GM13976 (cell line): ENCODE measurements at regions not wholly inside any gene's neighbourhood (a gene's known extent, or its start where the extent isn't known, plus 50 kb on each side); places are given as distances from the start of the nearest gene placed in this dataset.
"Not testable (repeated sequence)": the region's sequence is repeated elsewhere in the genome, so short reads cannot be mapped to it uniquely, and the experiment has no call there.

Source experiments
- DNase-seq: peaks from one replicate; pipeline ENCODE4 v3.0.0; 2012; ENCODE audit warnings: low spot score
- in situ Hi-C: fragments of 300-500 bp; cut with MboI; formaldehyde crosslinking; loops from one replicate; pipeline ENCODE4 v1.12.0; 2022; ENCODE audit warnings: low sequenced_read_pairs, mixed read lengths, inconsistent platforms; ENCODE audit not compliant: unreplicated experiment
- TF ChIP-seq, protein P1 (sequence below): IDR thresholded peaks from 2 replicates; pipeline ENCODE4 v1.5.1; 2012; ENCODE audit warnings: borderline replicate concordance, mild to moderate bottlenecking; ENCODE audit not compliant: insufficient read depth; ENCODE audit errors: extremely low read depth, missing control alignments, control extremely low read depth

DNA sequence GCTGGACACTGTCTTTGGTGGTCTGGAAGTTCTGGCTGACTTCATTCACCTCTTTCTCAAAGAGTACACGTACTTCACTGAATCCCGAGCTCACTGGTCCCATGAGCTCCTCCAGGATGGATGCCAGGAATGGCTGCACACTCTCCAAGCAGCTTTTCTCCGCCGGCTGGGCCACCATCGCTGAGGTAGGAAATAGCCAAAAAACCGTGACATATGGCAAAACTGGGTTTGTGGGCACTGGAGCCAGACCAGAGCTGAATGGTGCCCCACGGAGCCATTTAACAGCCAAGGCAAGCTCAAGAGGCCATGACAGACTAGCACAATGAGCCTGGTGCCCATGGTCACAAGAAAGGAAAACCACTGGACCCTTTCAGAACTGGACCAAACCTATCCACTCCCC lies 64.0 kb upstream of the EDEM3 start:
- in situ Hi-C loops = loop anchor here (25.0 kb wide), 1 partner anchor 869 kb away; no protein-coding TSS in a partner anchor
- TF ChIP-seq, protein P1, sequence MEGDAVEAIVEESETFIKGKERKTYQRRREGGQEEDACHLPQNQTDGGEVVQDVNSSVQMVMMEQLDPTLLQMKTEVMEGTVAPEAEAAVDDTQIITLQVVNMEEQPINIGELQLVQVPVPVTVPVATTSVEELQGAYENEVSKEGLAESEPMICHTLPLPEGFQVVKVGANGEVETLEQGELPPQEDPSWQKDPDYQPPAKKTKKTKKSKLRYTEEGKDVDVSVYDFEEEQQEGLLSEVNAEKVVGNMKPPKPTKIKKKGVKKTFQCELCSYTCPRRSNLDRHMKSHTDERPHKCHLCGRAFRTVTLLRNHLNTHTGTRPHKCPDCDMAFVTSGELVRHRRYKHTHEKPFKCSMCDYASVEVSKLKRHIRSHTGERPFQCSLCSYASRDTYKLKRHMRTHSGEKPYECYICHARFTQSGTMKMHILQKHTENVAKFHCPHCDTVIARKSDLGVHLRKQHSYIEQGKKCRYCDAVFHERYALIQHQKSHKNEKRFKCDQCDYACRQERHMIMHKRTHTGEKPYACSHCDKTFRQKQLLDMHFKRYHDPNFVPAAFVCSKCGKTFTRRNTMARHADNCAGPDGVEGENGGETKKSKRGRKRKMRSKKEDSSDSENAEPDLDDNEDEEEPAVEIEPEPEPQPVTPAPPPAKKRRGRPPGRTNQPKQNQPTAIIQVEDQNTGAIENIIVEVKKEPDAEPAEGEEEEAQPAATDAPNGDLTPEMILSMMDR = no peak
- DNase-seq = no peak

DNA sequence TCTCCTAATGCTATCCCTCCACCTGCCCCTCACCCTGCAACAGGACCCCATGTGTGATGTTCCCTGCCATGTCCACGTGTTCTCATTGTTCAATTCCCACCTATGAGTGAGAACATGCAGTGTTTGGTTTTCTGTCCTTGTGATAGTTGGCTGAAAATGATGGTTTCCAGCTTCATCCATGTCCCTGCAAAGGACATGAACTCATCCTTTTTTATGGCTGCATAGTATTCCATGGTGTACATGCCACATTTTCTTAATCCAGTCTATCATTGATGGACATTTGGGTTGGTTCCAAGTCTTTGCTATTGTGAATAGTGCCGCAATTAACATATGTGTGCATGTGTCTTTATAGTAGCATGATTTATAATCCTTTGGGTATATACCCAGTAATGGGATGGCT lies 62.3 kb upstream of the EDEM3 start:
- in situ Hi-C loops = loop anchor here (25.0 kb wide), 1 partner anchor 870 kb away; no protein-coding TSS in a partner anchor

DNA sequence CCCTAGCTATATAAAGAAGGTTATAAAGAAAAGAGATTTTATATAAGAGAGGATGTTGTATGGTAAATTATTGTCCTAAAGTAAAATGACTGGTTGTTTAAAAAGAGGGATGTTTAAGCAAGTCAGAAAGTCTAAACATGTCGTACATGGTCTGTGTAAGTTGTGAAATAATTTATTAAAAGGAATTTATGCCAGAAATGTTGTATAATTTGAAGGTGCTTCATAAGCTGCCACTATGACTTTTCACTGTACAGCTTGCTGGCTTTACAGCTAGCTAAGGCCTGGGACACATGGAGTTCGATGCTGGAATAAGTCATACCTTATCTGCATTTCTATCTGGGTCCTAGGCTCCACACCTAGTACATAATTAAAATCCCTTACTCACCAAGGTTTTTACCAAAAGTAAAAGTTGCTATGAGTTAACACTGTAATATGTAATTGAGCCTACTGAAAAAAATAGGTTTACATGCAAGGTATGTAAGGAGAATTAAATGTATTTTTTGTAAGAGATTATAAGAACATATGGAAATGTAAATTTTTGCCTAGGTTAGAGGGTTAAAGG lies 59.0 kb upstream of the EDEM3 start:
- TF ChIP-seq, protein P1 = no peak
- in situ Hi-C loops = loop anchor here (25.0 kb wide), 1 partner anchor 874 kb away; no protein-coding TSS in a partner anchor
- no peak for DNase-seq

More for the DNA sequence above, 62.3 kb upstream of the EDEM3 start:
- not testable (repeated sequence) for DNase-seq

DNA sequence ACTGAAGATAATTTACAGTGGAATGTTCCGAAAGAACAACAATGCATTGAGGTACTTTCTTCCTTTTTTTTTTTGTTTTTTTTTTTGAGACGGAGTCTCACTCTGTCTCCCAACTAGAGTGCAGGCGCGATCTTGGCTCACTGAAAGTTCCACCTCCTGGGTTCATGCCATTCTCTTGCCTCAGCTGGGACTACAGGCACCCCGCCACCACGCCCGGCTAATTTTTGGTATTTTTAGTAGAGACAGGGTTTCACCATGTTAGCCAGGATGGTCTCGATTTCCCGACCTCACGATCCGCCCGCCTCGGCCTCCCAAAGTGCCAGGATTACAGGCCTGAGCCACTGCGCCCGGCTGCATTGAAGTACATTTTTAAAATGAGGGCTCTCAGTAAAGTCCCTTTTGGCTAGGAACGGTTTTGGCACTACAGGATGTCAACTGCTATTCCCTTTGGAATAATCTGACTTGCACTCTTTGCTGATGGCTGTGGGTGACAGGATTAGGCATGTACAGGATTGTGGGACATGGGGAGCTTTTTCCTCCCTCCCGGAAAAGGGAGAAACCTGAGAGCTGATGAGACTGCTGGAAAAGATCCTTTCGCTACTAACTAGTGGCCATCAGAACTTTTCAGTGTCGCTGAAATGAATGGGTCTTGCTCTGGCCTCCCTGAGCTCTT lies 56.9 kb upstream of the EDEM3 start:
- in situ Hi-C loops = loop anchor here (25.0 kb wide), 1 partner anchor 876 kb away; no protein-coding TSS in a partner anchor

DNA sequence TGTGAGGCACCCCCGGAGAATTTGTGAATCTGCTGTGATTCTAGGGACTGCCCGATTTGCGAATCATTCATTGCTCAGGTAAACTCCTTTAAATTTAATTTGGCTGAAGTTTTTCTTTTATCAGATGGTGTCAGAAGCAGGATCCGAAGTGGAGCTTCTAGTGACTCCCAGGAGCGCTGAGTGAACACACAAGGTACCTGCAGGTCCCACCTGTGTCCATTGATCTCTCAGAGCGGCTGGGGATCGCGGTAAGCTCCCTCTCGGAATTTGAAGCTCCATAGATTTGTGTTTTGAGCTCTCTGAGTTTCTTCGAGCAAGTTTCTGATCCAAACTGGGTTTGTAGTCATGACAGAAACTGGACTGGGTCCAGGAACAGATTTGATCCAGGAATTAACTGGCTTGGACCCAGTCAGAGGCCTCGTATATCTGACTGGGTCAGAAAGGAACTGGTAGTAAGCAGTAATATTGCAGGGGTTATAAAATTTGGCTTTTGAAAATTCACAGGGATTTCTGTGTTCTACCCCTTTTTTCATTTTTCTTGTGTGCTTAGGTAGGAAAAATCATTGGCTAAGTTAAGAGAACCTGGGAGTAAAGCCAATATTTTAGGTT lies 56.2 kb upstream of the EDEM3 start:
- TF ChIP-seq, protein P1 = no peak
- in situ Hi-C loops = loop anchor here (25.0 kb wide), 1 partner anchor 876 kb away; no protein-coding TSS in a partner anchor
- no peak for DNase-seq

More for the DNA sequence above, 56.9 kb upstream of the EDEM3 start:
- DNase-seq = no peak
- TF ChIP-seq, protein P1 = no peak

DNA sequence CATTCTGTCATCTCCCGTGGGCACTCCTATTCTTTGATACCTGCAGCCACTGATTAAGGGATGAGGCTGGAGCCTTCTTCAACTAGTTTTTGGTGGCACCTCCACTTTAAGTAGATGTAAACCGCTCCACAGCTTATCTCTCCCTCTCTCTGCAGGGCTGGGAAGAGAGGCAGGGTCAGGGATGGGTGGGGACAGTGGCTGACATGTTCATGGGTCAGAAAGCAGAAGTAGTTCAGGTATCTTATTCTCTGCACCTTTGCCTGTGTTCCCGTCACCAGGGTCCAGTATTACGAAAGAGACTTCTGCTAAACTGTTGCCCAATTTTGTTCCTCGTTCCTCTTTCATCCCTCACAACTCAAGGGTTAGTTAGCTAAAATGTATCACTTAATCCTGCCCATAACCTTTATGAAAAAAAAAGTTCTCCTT lies 51.7 kb upstream of the EDEM3 start:
- TF ChIP-seq, protein P1 = no peak
- in situ Hi-C loops = loop anchor here (10.0 to 25.0 kb wide), 2 partner anchors 348 to 881 kb away; partner anchors contain the start of genes SWT1 and TRMT1L
- DNase-seq = no peak
